AML-193 (cell line): ENCODE measurements at regions not wholly inside any gene's neighbourhood (a gene's known extent, or its start where the extent isn't known, plus 50 kb on each side); places are given as distances from the start of the nearest gene placed in this dataset.

Experiments
- DNase-seq, 2 experiments: peaks; one replicate each; lab custom pipeline; 2025; lab: John Stamatoyannopoulos, UW

DNA sequence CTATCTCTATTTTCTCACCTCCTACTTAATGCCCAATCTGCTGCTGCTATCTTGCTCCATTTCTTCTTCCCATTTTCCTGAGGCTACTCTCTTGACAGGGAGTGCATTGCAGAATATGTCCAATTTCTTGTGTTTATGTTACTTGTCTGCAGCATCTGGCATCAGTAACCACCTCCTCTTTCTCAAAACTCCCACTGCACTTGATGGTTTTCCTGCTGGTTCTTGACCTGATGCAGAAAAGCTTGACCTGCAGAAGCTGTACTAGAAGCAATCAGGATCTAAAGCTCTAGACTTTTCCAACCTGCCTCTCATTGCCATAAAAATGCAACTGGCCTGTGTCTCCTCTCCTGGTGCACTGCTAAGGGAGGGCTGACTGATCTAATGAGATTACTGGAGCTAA is 287.8 kb downstream of the ZEB1 start:
- no peak for DNase-seq

GRCh38 chr10:31605861-31606525 is 287.0 kb downstream of the ZEB1 start:
- DNase-seq, result no peak

- DNase-seq, result no peak
Observed at GRCh38 chr10:31605426-31605825, 286.4 kb downstream of the ZEB1 start.

DNA sequence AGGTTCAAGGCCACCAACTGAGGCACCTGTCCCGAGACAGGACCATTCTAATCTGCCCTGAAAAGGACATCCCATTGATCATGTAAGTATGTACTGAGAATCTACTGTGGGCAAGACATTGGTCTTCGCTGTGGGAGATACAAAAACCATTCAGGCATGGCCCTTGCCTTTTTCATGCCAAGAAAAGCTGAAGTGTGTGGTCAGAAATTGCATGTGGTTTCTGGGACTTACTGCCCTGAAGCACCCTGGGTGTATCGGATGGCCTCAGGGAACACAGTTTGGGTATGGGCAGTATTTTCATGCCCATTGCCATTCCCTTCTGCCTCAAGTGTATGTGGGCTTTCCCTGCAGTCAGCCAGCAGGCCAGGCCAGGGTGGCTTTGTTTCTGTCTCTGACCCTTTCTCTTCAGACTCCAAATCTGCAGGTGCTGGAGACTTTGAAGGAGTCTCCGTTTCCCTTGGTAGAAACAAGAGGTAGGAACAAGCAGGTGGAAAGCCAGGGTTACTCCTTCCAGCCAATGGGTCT is 285.7 kb downstream of the ZEB1 start:
- no peak for DNase-seq

- DNase-seq, result no peak
Observed at GRCh38 chr10:31604096-31604495, 285.1 kb downstream of the ZEB1 start.

GRCh38 chr10:31603235-31604087 is 284.4 kb downstream of the ZEB1 start:
- no peak for DNase-seq

DNA sequence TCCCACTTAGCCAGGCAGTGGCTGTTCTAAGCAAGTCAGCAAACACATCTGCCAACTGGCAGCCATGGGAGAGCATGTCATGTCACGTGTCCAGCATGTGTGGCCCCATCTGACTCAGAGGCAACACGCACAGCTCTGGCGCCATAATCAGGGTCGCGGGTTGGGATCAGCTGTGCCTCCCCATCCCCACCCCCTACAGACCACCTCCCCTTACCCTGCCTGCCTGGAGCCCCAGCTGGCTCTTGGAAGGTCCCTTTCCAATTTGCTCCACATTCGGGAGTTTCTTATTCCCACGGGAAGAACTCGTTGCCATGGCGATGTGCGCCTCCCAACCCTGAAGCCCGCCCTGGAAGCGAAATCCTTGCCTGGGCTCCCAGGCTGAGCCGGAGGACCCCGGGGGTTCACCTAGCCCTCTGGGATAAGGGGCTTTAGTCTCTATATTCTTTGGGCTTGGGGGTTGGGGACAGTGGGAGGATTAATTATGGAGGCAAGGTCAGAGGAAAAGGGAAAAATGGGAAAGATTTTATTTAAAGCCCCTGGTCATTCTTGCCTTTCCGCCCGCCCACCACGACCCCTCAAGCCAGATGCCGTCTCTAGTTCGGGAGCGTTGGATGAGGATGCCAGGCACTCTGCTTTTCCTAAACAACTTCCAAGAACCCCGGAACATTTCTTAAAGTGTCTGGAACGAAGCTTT is 283.7 kb downstream of the ZEB1 start:
- DNase-seq, result no peak

DNA sequence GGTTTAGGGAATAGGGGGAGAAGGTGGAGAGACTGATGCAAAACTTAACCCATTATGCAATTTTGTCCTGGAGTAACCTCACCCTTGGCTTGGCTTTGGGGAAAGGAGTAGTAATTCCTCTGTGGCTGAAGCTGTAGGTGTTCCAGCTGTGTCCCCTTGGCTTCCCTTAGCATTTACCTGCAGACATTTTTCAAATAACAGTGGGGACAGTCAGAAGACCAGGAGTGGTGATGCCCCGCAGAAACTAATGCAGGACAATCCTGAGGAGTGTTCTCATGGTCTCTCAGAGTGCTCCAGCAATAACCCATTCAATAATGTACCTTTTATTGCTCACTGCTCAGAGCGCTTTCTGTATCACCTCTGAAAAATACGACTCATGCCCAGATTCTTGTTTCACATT is 282.1 kb downstream of the ZEB1 start:
- DNase-seq, result no peak

DNA sequence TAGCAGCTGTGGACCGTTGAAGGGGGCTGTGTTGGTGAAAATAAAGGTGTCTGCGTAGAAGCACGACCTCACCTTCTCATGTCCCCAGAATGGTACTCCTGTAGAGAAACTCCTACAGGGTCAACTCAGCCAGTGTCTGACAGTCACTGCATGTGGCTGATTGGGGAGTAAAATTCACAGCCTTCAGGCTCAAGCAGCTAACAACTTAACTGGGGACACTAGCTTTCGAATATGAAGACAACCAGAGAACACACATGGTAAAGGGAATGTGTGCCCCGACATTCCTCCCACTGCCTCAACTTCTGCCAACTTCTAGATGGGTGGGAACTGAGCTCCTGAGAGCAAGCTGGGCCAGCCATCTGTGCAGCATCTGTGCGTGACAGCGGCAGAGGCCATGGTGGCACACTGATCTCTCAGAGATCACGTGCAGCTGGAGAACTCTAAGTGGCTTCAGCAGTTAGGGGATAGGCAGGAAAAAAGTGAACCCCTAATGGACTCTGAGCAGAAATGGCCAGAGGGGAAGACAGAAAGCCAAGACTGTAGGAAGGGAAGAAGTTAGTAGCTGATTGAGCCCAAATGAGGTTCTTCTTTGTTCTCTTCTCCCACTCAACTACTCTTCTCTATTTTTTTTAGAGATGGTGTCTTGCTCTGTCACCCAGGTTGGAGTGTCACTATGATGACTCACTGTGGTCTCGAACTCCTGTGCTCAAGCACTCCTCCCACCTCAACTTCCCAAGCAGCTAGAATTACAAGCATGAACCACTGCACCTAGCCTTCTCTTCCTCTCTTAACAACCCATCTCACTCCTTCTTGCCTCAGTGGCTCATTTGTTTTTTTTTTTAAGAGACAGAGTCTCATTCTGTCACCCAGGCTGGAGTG is 280.8 kb downstream of the ZEB1 start:
- no peak for DNase-seq

DNA sequence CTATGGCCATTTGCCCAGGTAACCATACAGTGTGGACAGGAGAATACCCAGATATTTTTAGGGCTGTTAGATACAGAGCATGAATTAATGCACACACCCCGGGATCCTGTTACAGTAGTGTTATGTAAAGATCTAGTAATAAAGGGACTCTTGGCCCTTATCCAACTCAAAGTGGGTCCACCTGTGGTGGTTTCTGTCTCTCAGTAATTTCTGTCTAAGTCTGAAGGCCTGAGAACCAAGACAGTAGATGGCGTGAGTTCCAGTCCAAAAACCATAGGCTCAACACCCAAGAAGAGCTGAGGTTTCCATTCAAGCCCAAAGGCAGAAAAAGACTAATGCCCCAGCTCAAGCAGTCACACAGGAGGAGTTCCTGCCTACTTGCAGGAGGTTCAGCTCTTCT is 277.7 kb downstream of the ZEB1 start:
- no peak for DNase-seq

DNA sequence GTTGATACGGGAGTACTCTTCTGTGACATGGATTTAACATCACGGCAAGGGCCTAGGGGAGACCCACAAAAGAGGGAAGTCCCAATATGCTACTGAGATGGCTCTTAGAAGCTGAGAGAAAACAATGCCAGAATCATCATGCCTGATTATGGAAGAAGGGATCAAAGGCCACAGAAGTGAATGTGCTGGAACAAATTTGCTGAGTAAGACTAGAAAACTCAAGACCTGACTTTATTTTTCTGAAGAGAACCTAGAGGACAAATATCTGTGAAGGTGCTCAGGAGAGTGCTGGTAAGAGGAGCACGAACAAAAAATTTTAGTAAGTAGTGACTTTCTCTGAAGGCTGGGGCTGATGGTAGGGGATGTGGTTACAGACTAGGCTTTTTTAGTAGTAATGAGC is 277.0 kb downstream of the ZEB1 start:
- DNase-seq, result no peak

- DNase-seq, result no peak
Observed at GRCh38 chr10:31594347-31594873, 275.4 kb downstream of the ZEB1 start.

GRCh38 chr10:31593124-31593523 is 274.1 kb downstream of the ZEB1 start:
- DNase-seq, result no peak

DNA sequence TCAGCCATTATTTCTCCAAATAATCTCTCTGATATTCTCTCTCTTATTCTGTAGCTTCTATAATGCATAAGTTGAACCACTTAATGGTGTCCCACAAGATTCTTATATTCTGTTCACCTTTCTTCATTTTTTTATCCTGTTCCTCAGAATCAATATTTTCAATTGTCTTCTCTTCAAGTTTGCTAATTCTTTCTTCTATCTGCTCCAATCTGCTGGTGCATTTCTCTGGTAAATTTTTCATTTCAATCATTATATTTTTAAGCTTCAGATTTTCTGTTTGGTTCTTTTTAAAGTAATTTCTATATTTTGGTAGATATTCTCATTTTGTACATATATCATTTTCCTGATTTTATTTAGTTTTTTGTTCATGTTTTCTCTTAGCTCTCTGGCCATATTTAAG is 272.6 kb downstream of the ZEB1 start:
- no peak for DNase-seq

GRCh38 chr10:31590023-31590800 is 271.2 kb downstream of the ZEB1 start:
- DNase-seq, result peak; percentile 21 to 23

DNA sequence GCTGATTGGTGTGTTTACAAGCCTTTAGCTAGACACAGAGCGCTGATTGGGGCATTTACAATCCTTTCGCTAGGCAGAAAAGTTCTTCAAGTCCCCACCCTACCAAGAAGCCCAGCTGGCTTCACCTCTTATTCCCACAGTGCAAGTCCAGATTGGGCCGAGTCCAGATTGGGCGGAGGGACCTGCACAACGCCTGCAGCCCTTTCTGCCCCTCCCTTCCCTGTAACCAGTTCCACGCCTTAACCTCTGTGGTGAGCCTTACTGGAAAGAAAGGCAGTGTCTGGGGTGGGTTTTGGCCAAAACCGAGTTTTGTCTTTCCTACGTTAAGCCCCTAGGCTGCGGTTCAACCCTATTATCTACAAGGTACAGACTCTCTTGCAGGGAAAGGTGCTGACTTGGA is 268.7 kb downstream of the ZEB1 start:
- DNase-seq, result no peak

- no peak for DNase-seq
Observed at GRCh38 chr10:31586723-31587638, 268.0 kb downstream of the ZEB1 start.

DNA sequence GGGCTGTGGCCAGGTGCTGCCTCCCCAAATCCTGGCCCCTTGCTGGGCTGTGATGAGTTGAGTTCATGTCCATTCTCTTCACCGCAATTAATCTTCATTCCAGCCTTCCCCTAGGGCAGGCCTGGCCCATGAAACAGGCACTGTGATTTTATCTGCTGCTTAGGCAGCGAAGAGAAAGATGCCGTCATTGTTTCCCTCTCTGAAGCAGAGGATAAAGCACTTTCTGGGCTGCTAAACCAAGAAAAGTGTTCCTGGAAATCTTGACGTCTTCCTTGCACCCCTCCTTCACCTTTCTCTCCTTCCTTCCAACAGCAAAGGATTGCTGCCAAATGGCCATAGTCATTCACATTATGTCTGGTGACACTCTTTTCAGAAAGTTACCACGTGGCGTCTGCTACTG is 265.9 kb downstream of the ZEB1 start:
- no peak for DNase-seq

DNA sequence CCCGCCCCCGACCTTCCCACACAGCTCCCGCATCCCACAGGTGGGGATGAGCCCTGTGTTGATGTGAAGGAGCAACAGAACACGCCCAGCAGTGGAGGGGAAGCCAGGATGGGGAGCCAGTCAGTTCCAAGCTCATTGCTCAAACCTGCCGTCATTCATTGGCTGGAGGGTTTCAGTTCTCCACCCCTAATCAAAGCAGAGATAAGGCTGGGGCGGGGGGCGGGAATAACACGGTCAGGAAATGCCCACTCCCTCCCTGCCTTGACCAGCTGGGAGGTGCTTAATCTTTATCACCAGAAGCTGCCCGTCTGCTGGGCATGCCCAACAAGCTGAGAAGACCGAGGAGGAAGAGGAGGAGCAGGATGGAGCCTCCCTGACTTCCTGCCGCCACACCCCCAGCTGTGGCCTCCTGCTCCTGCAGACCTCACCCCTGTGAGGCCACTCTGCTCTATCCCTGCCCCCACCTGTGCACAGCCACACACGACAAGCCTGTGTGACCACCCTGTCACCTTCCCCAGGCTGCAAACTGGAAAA is 265.1 kb downstream of the ZEB1 start:
- DNase-seq, result no peak
